IPS DF 6.9 (cell line): ENCODE measurements at regions not wholly inside any gene's neighbourhood (a gene's known extent, or its start where the extent isn't known, plus 50 kb on each side); places are given as distances from the start of the nearest gene placed in this dataset.

Source experiments
- DNase-seq: peaks from one replicate; pipeline ENCODE4 v3.0.0-alpha.2; 2013; ENCODE audit warnings: low read depth, low spot score
- H3K27ac ChIP-seq: one replicate; pipeline ENCODE4 v1.5.1; 2013; ENCODE audit warnings: low read length, control low read depth
- H3K27me3 ChIP-seq: 2 replicates; pipeline ENCODE4 v1.6.1; 2013; ENCODE audit warnings: mild to moderate bottlenecking, low read length; ENCODE audit not compliant: control insufficient read depth, insufficient read depth
- H3K36me3 ChIP-seq: 2 replicates; pipeline ENCODE4 v1.6.1; 2013; ENCODE audit warnings: low read length; ENCODE audit not compliant: control insufficient read depth, insufficient read depth
- H3K4me1 ChIP-seq: 2 replicates; pipeline ENCODE4 v1.6.1; 2013; ENCODE audit warnings: low read length; ENCODE audit not compliant: control insufficient read depth, insufficient read depth
- H3K4me3 ChIP-seq: 2 replicates; pipeline ENCODE4 v1.5.1; 2013; ENCODE audit warnings: mild to moderate bottlenecking, low read length
- H3K9me3 ChIP-seq: 2 replicates; pipeline ENCODE4 v1.6.1; 2013; ENCODE audit warnings: low read length, inconsistent platforms; ENCODE audit not compliant: control insufficient read depth, insufficient read depth
- WGBS: extraction: QIAGEN DNeasy Blood & Tissue Kit; methylation state at CpG from one replicate; pipeline ENCODE4 v1.1.7; 2013; ENCODE audit warnings: mixed read lengths, missing lambda C conversion rate; ENCODE audit not compliant: insufficient read length, insufficient coverage; 5-methylcytosine and 5-hydroxymethylcytosine counted together

DNA sequence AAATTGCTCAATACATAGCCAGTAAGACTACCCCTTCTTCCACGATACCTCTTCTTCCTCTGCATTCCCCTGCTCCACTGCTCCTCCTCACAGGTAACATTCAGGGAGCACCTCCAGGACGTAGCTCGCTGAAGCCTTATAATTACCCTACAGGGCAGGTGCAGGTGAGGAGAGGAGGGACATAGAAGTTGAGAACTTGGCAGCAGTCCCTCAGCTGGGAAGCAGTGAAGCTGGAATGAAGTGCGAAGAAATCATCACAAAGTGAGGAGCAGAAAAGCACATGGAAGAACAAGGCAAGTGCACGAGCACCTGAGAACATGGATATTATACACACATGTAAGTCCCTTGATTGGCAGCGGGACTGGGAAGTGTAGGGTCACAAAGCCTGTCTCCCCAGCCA, 118.2 kb downstream of the HSD17B3 start:
- WGBS: no CpG with 5 or more reads among the region's 6 CpGs
- no peaks in the 10 kb centered on the region for H3K36me3 ChIP-seq
- peaks cover 6% of the 10 kb centered on the region; the same call in 1 of the 2 replicates for H3K4me1 ChIP-seq
- H3K27ac ChIP-seq: no peak overlapping the region
- H3K27me3 ChIP-seq: no peaks in the 10 kb centered on the region
- H3K4me3 ChIP-seq: no peak overlapping the region
- H3K9me3 ChIP-seq: no peaks in the 10 kb centered on the region
- no peak for DNase-seq

DNA sequence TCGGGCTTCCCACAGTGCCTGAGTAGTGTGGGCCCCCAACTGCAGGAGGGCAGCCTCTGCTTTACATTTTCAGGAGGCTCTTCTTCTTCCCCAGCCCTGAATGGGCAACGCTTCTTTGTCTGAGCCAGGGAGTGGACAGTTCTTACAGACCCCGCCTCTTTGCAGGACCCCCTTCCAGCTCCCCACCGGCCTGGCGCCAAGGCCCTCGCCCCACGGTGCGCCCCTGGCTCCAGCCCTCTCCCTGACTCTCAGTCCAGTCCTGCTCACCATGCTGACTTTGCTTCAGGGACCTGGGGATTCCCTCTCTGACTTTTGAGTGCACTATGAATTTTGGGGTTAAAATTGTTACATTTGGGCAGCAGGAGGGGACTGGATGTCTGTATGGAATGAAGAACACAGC, 123.8 kb downstream of the HSD17B3 start:
- no peak for DNase-seq
- WGBS: no CpG with 5 or more reads among the region's 8 CpGs
- no peaks in the 10 kb centered on the region for H3K27me3 ChIP-seq

DNA sequence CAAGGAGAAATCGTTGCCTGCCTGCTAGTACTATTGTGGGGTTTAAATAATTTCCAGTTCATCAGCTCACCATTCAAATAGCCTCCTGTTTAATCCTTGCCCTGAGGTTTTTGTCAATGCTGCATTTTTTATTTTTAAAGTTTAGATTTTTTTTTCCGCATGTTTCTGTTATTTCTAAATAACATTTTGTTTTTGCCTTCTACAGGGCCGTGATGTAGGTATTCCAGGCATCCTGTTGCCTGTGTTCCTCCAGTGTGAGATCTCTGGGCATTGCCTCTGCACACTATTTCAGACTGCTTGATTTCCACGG, 124.3 kb downstream of the HSD17B3 start:
- Histone ChIP-seq H3K27ac (no peak overlapping the region), H3K4me1 (no peaks in the 10 kb centered on the region), H3K4me3 (no peak overlapping the region), H3K36me3 (no peaks in the 10 kb centered on the region), H3K9me3 (no peaks in the 10 kb centered on the region), H3K27me3 (no peaks in the 10 kb centered on the region)
- WGBS: no CpG with 5 or more reads among the region's 4 CpGs
- DNase-seq: no peak

More for the DNA sequence above, 123.8 kb downstream of the HSD17B3 start:
- Histone ChIP-seq H3K9me3 (no peaks in the 10 kb centered on the region), H3K4me1 (no peaks in the 10 kb centered on the region), H3K4me3 (no peak overlapping the region), H3K36me3 (no peaks in the 10 kb centered on the region), H3K27ac (no peak overlapping the region)

DNA sequence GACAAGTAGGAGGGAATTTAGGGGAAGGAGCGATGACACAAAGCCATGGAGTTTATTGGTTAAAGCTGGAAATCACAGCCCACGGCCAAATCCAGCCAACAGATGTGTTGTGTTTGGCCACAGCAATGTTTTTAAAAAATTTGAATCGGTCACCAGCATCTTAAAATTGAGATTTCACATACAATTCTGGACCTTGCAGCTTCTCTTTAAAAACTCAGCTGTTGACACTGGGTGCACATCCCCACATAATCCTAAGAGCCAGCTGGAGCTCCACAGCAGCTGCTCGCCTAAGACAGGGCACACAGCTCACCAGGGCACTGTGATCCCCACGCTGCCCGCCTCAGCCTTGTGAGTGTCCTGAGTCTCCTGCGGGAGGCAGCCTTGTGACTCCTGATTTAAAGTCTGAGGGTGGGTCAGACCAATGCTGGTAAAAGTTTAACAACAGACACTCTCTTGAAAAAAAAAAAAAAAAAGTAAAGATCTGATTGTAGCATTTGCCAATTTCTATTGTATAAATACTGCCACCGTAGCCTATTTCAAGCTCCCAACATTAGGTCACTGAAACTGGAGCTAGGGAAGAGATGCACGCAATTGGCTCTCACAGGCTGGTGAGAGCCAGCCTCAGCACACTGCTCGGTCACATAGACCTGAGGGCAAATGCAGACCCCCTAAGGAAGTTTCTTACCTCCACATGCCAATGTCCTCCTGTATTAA, 124.8 kb downstream of the HSD17B3 start:
- no peaks in the 10 kb centered on the region for H3K9me3 ChIP-seq
- no peak overlapping the region for H3K4me3 ChIP-seq
- no peaks in the 10 kb centered on the region for H3K27me3 ChIP-seq
- no peaks in the 10 kb centered on the region for H3K4me1 ChIP-seq
- no peaks in the 10 kb centered on the region for H3K36me3 ChIP-seq
- H3K27ac ChIP-seq: no peak overlapping the region
- no peak for DNase-seq
- WGBS: no CpG with 5 or more reads among the region's 10 CpGs

DNA sequence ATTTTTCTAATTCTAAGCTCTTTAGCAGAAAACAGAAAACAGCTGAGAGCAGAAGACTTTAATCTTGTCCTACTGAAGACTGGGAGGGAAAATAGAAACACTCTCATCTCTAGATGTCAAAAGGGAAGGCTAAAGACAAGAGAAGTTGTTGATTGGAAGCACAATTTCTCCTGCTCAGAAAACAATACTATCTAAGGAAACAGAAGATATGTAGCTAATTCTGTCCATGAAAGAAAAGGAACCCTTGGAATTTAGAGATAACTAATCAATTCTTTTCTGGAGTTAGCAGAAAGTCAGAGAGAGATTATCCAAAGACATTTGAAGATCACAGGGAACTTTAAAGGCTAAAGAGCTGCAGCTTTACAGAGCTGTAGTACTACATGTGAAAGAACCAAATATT, 126.2 kb downstream of the HSD17B3 start:
- Histone ChIP-seq H3K4me1 (no peaks in the 10 kb centered on the region), H3K27me3 (no peaks in the 10 kb centered on the region), H3K4me3 (no peak overlapping the region), H3K27ac (no peak overlapping the region), H3K9me3 (no peaks in the 10 kb centered on the region), H3K36me3 (no peaks in the 10 kb centered on the region)
- no peak for DNase-seq

DNA sequence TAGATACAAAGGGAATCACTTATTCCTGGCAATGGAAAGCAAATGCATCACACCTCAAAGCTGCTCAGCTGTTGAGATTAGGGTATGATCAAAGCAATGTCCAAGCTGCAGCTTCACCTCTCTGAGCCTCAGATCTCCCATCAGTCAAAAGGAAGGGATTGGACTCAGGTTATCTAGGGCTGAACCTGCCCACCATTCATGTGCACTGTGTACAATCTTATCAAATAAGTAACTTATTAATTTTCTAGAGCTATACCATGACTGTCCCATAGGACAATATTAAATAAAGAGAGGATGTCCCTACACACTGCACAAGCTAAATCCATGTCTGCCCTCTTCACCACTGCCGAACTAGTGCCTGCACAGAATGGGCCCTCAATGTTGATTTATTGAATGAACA, 127.0 kb downstream of the HSD17B3 start:
- Histone ChIP-seq H3K9me3 (no peaks in the 10 kb centered on the region), H3K27me3 (no peaks in the 10 kb centered on the region), H3K27ac (no peak overlapping the region), H3K4me1 (no peaks in the 10 kb centered on the region), H3K4me3 (no peak overlapping the region), H3K36me3 (no peaks in the 10 kb centered on the region)
- WGBS: no CpG with 5 or more reads among the region's 1 CpG
- DNase-seq: no peak

DNA sequence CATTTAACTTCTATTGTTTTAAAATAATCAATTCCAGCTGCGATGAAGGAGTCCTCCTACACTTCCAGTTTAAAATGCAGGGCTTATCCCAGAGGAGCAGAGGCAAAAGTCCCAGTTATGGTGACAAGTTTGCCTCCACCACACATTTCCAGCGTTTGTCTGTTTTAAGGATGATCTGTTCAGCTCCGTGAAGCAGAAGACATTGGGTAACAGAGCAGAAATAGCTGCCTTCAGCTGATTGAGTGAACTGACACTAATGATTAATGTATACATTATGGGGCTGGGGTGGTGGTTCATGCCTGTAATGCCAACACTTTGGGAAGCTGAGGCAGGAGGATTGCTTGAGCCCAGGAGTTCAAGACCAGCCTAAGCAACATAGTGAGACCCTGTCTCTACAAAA, 127.6 kb downstream of the HSD17B3 start:
- no CpG with 5 or more reads among the region's 3 CpGs for WGBS

DNA sequence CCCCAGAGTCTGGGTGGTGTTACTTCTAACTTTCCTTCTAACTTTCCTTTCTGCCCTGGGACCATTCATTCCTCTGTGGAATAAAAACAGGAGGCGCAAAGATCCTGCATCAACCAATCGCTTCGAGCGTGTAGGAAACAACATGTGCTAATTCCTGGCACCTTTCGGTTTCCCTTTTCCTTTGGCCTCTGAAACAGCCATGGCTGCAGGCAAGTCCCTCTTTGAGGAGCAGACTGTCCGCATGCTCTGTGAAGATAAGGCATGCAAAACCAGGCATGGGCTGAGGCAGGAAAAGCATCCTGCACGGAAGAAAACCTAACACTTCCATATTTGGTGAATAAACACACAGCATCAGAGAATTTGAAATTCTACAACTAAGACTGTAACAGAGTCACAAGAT, 128.3 kb downstream of the HSD17B3 start:
- Histone ChIP-seq H3K4me1 (peaks cover 2% of the 10 kb centered on the region; the same call in 1 of the 2 replicates), H3K4me3 (no peak overlapping the region), H3K27me3 (no peaks in the 10 kb centered on the region), H3K9me3 (no peaks in the 10 kb centered on the region), H3K27ac (no peak overlapping the region), H3K36me3 (no peaks in the 10 kb centered on the region)
- DNase-seq: no peak
- WGBS: no CpG with 5 or more reads among the region's 7 CpGs

More for the DNA sequence above, 127.6 kb downstream of the HSD17B3 start:
- Histone ChIP-seq H3K4me1 (0 out of 2 replicates have a peak, but pooled peaks cover 2% of the 10 kb centered on the region), H3K9me3 (no peaks in the 10 kb centered on the region), H3K36me3 (no peaks in the 10 kb centered on the region), H3K27me3 (no peaks in the 10 kb centered on the region), H3K27ac (no peak overlapping the region), H3K4me3 (no peak overlapping the region)
- DNase-seq: no peak

DNA sequence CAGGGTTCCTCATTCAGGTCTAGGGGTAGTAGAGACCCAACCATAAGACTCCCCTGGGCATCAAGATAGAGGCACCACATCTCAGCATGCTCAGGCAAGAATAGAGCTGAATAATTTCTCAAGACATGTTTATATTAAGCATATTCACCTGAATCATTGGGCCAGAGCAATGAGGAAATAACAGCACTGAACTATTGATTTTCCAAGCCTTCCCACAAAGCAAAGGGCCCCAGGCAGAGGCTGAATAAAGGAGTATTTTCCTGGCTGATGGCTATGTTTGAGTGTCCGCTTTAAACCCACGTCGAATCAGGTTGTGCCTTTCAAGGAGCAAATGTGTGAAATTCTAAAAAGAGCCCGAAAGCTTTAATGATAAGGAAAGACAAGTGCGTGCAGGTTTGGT, 129.2 kb downstream of the HSD17B3 start:
- DNase-seq: no peak
- Histone ChIP-seq H3K9me3 (no peaks in the 10 kb centered on the region), H3K27ac (no peak overlapping the region), H3K4me1 (peaks cover 2% of the 10 kb centered on the region; the same call in 1 of the 2 replicates), H3K36me3 (no peaks in the 10 kb centered on the region), H3K27me3 (no peaks in the 10 kb centered on the region), H3K4me3 (no peak overlapping the region)
- 100% methylated on average over 2 of the region's 5 CpGs for WGBS

DNA sequence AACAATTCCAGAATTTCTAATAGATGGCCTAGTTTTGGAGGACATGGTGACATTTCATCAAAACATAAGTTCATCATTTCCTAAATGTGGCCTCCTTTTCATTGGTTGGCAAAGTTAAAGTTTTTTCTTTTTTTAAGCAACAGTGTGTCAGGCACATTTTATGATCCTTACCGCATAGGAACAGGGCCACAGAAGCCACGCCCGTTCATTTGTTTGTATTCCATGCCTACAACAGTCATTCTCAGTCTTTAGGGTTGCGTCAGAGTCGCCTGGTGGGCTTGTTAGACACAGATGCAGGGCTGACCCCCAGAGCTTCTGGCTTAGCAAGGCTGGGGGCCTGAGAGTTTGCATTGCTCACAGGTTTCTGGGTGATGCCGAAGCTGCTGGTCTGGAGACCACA, 130.2 kb downstream of the HSD17B3 start:
- DNase-seq: no peak
- Histone ChIP-seq H3K9me3 (no peaks in the 10 kb centered on the region), H3K36me3 (no peaks in the 10 kb centered on the region), H3K4me3 (no peak overlapping the region), H3K4me1 (peaks cover 2% of the 10 kb centered on the region), H3K27ac (no peak overlapping the region), H3K27me3 (no peaks in the 10 kb centered on the region)
- no CpG with 5 or more reads among the region's 6 CpGs for WGBS

DNA sequence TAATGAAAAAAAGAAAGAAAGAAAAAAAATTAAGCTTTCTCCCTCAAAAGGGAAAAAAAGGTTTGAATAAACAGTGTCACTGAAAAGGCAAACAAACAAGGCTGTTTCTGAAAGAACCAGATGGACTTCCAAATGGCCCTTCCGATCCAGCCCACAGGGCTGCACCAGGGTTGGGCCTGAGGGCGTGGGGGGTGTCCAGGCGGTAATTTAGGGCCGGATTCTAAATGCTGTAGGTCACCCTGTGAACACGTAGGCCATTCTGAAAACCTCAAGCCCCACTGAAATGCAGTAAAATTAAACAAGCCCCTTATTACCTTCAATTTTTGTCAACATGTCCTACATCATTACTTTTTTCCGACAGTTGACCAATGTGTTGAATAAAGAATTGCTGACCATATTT, 132.1 kb downstream of the HSD17B3 start:
- Histone ChIP-seq H3K27me3 (no peaks in the 10 kb centered on the region), H3K4me1 (peaks cover 2% of the 10 kb centered on the region), H3K36me3 (no peaks in the 10 kb centered on the region), H3K9me3 (no peaks in the 10 kb centered on the region), H3K4me3 (no peak overlapping the region), H3K27ac (no peak overlapping the region)
- no CpG with 5 or more reads among the region's 6 CpGs for WGBS
- no peak for DNase-seq
